ENCODE measurements at regions not wholly inside any gene's neighbourhood (a gene's known extent, or its start where the extent isn't known, plus 50 kb on each side); places are given as distances from the start of the nearest gene placed in this dataset.

GRCh38 chr14:96626916-96627315 lies 124.7 kb downstream of the PAPOLA start:
- DNase-seq (ENCODE audit: low read depth), result no peak

GRCh38 chr14:96627386-96627785 lies 125.2 kb downstream of the PAPOLA start:
- no peak overlapping the region for H3K4me3 ChIP-seq (ENCODE audit: low read depth, low read length)
- TF ChIP-seq, protein P1, sequence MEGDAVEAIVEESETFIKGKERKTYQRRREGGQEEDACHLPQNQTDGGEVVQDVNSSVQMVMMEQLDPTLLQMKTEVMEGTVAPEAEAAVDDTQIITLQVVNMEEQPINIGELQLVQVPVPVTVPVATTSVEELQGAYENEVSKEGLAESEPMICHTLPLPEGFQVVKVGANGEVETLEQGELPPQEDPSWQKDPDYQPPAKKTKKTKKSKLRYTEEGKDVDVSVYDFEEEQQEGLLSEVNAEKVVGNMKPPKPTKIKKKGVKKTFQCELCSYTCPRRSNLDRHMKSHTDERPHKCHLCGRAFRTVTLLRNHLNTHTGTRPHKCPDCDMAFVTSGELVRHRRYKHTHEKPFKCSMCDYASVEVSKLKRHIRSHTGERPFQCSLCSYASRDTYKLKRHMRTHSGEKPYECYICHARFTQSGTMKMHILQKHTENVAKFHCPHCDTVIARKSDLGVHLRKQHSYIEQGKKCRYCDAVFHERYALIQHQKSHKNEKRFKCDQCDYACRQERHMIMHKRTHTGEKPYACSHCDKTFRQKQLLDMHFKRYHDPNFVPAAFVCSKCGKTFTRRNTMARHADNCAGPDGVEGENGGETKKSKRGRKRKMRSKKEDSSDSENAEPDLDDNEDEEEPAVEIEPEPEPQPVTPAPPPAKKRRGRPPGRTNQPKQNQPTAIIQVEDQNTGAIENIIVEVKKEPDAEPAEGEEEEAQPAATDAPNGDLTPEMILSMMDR (conservative IDR thresholded peaks at IDR 0.05; ENCODE audit: low read depth, low read length), result no peak
- no peak for DNase-seq (ENCODE audit: low read depth)

More at GRCh38 chr14:96626916-96627315, 124.7 kb downstream of the PAPOLA start:
- H3K4me3 ChIP-seq (ENCODE audit: low read depth, low read length), result no peak overlapping the region
- TF ChIP-seq, protein P1 (conservative IDR thresholded peaks at IDR 0.05; ENCODE audit: low read depth, low read length), result no peak

DNA sequence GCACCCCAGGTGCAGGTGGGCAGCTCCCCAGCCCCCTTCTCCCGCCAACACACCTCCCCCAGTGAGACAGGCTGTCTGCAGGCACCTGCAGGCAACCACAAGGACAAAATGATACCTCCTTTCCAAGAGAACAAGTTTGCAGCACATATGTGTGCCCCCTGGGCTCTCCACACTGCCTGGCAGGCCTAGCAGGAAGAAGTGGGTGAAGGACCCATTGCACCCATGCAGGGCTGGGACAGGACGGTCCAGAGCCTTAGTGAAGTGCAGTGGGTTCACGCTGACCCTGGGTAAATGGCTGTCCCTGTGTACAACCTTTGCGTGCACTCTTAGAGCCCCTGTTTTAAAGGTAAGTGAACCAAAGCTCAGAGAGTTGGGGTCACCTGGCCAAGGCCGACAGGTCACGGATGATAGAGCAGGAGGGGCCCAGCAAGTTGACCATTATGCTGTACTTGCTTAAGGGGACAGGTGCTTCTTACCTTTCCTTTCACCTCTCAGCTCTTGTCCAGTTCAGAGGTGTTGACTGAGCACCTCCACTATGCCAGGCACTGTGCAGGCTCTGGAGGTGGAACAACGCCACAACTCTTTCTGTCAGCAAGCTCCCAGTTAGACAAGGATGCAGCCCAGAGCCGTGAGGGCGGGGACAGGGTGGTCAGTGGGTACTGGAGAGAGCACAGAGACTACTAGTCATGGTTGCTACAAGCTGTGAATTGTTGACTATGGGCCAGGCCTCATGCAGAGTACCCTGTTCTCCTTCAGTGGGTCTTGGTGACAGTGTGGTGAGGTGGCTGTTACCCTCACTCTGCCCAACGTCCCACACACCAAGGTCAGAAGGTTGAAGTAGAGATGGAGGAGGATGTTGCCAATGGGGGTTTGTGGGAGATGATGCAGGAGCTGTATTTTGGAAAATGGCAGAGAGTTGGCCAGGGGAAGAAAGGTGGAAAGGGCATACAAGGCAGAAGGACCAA lies 125.9 kb downstream of the PAPOLA start:
- DNase-seq (ENCODE audit: low read depth), result no peak
- H3K4me3 ChIP-seq (ENCODE audit: low read depth, low read length), result no peak overlapping the region
- TF ChIP-seq, protein P1 (conservative IDR thresholded peaks at IDR 0.05; ENCODE audit: low read depth, low read length), result no peak

GRCh38 chr14:96629082-96629481 lies 126.9 kb downstream of the PAPOLA start:
- no peak overlapping the region for H3K4me3 ChIP-seq (ENCODE audit: low read depth, low read length)
- TF ChIP-seq, protein P1 (conservative IDR thresholded peaks at IDR 0.05; ENCODE audit: low read depth, low read length), result no peak
- no peak for DNase-seq (ENCODE audit: low read depth)

GRCh38 chr14:96629558-96630222 lies 127.5 kb downstream of the PAPOLA start:
- TF ChIP-seq, protein P1 (conservative IDR thresholded peaks at IDR 0.05; ENCODE audit: low read depth, low read length), result no peak
- no peak overlapping the region for H3K4me3 ChIP-seq (ENCODE audit: low read depth, low read length)
- DNase-seq (ENCODE audit: low read depth), result no peak

- DNase-seq (ENCODE audit: low read depth), result no peak
- no peak overlapping the region for H3K4me3 ChIP-seq (ENCODE audit: low read depth, low read length)
- TF ChIP-seq, protein P1 (conservative IDR thresholded peaks at IDR 0.05; ENCODE audit: low read depth, low read length), result no peak
These were observed 128.1 kb downstream of the PAPOLA start for GRCh38 chr14:96630281-96630680.
